GM19397 (cell line): ENCODE measurements at regions not wholly inside any gene's neighbourhood (a gene's known extent, or its start where the extent isn't known, plus 50 kb on each side); places are given as distances from the start of the nearest gene placed in this dataset.
A peak's percentile ranks its signal among the peaks of the same experiment; 100 is the strongest.

Experiments used
- ATAC-seq: cut with Tn5 transposase; IDR thresholded peaks from one replicate; pipeline ENCODE4 v1.9.1; 2021; ENCODE audit warnings: mild to moderate bottlenecking, moderate library complexity; ENCODE audit not compliant: unreplicated experiment

GRCh38 chr16:85557083-85557970 lies 55.8 kb upstream of the GSE1 start:
- peak; percentile 14 for ATAC-seq

GRCh38 chr16:85557971-85558657 lies 55.0 kb upstream of the GSE1 start:
- ATAC-seq, result no peak

GRCh38 chr16:85560932-85561247 lies 52.2 kb upstream of the GSE1 start:
- no peak for ATAC-seq

DNA sequence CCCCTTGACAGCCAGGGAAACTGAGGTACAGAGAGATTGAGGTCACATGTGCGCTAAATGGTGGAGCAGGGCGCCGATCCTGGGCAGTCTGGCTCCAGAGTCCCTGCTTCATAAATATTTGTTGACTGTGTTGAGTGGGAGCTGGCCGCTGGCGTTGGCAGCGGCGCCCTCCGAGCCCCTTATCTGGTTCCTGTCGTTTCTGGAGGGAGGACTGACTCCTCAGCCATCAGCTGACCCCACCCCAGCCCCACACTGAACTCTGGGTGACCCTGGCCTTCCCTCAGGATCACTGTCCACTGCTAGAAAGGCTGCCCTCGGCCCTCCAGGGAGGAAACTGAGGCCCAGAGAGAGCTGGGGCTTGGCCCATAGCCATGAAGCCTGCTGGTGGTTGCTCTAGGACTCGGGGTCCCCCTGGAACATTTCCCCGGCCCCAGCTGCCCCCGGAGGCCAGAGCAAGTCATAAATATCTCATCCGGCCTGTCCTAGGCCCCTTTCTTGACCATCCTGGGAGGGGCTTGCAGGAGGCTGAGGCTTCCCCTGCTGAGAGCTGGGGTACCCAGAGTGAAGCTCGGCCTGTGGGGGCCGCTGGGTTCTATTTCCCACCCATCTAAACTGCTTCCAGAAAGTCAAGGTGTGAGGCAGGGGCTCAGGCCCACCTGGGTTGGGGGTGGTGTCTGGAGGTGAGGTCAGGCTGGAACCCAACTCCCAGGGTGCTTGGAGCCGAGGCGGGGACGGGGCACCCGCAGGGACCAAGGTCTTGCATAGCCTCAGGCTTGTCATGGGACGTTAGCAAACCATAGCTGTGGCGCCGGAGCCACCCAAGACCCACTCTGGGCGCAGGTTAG lies 51.7 kb upstream of the GSE1 start:
- ATAC-seq, result no peak

- no peak for ATAC-seq
Observed at GRCh38 chr16:85562093-85562786, 50.9 kb upstream of the GSE1 start.

DNA sequence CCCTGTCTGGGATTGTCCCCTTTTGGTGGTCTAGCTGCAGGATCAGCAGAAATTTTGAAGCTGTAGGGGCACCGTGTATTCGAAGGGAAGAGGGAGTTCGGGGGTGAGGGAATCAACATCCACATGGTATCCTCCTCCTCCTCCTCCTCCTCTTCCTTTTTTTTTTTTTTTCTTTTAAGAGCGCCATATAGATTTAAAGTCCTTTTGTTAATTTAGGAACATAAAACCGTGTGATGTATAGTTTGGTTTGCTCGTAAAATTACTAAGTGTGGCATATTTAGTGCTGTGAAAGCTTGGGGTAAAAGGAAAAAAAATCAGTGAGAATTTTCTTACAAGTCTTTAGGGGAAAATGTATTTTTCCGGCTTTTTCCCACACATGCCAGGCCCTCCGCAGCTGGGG lies 50.1 kb upstream of the GSE1 start:
- no peak for ATAC-seq
